Activated naive CD4-positive, alpha-beta T cell treated with anti-CD3 and anti-CD28 coated beads, Interleukin-2, amount 50 U/mL, for 72 hours (primary cell): ENCODE measurements at regions not wholly inside any gene's neighbourhood (a gene's known extent, or its start where the extent isn't known, plus 50 kb on each side); places are given as distances from the start of the nearest gene placed in this dataset.
"Not testable (repeated sequence)": the region's sequence is repeated elsewhere in the genome, so short reads cannot be mapped to it uniquely, and the experiment has no call there.

ENCODE experiments used
- ATAC-seq, 2 donors: fragments of 150-1000 bp; cut with Tn5 transposase; 2 replicates each; pipeline ENCODE4 v1.10.0; 2021; ENCODE audit warnings: mild to moderate bottlenecking in 2 of 2, moderate library complexity in 2 of 2
- DNase-seq, 2 donors: peaks; one replicate each; pipeline ENCODE4 v3.0.0; 2021 to 2022; ENCODE audit warnings: low spot score in 2 of 2
- H3K27ac Mint-ChIP-seq, 2 donors: one replicate each; pipeline ENCODE4 v1.8.0; 2022; ENCODE audit warnings: mild to moderate bottlenecking in 2 of 2, mixed read lengths in 2 of 2
- H3K36me3 Mint-ChIP-seq, 2 donors: one replicate each; pipeline ENCODE4 v1.8.0; 2022; ENCODE audit warnings: mixed read lengths in 2 of 2
- H3K9me3 Mint-ChIP-seq, 2 donors: one replicate each; pipeline ENCODE4 v1.8.0; 2022; ENCODE audit warnings: mixed read lengths in 2 of 2

DNA sequence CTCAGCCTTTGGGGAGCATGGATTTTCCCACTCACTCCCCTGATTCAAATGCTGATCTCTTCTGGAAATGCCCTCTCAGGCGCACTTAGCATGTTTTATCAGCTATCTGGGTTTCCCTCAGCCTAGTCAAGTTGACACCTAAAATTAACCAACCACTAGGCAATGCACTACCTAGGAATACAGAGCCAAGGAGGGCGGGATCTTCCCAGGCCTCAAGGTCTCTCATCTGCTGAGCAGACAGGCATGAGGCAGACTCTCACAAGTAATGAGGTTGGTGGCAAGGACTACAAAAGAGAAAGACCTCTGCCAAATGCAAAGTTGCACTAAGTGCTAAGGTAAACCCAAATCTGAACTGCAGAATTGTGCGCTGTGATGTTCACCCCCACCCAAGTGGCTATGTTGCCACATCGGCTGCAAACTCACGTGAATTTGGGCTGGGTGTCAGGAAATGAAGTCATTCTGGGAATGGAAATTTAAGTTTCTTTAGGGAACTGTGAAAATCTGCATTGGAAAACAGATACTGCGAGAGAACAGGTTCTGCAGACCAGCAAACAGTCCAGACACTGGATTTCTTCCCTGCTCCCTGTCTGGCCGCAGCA is 332.9 kb downstream of the CACNA1B start:
- not testable (repeated sequence) for DNase-seq, H3K9me3 Mint-ChIP-seq, ATAC-seq, H3K27ac Mint-ChIP-seq, H3K36me3 Mint-ChIP-seq

DNA sequence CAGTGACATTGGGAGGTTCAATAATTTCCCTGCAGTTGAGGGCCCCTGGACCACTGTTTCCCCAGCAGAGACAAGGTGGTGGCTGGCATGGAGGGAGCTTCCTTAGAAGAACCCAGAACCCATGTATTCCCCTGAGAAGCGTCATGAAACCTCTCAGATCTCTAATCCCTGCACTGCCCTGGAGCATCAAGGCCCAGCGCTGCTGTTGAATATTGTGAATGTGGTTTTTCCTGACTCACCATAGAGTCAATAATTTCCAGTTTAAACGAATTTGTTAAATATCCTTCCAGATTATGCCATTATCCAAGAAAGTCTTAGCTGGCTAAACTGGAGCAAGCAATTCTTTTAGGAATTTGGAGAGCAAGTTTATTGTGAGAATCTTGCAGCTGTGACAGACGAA is 333.5 kb downstream of the CACNA1B start:
- H3K36me3 Mint-ChIP-seq = not testable (repeated sequence)

DNA sequence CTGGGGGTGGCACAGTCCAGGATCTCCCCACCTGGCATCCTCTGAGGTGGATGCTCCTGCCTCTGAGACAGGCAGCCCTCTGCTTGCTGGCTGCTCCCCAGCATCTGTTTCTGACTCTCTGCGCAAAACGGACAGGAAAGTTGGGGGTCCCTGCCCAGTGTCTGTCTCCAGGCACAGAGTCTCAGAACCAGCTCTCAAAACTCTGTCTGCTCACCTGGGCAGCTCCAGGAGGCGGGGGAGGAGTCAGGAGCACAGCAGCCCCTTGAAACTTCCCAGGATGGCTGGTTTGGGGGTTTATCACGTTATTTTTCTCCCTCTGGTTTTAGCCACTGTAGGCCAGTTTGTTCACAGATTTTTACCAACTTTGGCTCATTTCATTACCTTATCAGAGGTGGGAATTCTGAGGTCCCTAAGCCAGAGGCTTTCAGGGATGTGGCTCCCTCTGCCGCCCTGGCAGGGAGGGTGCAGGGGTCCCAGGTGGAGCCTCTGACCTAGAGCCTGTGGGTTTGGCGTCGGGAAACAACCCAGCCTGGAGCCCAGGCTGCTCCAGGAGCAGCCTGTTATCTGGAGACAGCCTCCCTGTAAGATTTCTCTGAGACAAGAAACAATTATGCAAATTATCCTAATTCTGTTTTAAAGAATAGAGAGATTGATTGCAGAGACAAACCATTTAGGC is 334.1 kb downstream of the CACNA1B start:
- not testable (repeated sequence) for DNase-seq

More for the DNA sequence above, 333.5 kb downstream of the CACNA1B start:
- H3K9me3 Mint-ChIP-seq, H3K27ac Mint-ChIP-seq, DNase-seq, ATAC-seq: not testable (repeated sequence)

DNA sequence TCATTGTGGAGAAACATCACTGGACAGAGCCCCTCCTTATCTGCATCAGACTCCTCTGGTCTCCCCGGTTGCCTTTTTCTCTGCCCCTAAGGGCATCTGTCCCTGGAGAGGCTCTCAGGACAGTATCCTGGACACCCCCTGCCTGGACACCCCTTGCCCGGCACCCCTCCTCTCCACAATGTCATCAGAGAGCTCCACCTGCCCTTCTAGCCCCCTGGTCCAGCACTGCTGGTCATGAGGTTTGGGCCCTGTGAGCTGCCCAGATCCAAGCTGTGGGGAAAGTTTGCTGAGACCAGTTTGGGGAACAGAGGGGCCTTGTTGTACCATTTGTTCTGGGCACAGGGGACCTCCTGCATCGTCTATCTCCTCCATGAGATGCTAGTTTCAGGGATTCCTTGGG is 335.2 kb downstream of the CACNA1B start:
- ATAC-seq, H3K9me3 Mint-ChIP-seq, H3K27ac Mint-ChIP-seq, H3K36me3 Mint-ChIP-seq, DNase-seq: not testable (repeated sequence)

More for the DNA sequence above, 334.1 kb downstream of the CACNA1B start:
- H3K36me3 Mint-ChIP-seq, H3K9me3 Mint-ChIP-seq, ATAC-seq, H3K27ac Mint-ChIP-seq: not testable (repeated sequence)

DNA sequence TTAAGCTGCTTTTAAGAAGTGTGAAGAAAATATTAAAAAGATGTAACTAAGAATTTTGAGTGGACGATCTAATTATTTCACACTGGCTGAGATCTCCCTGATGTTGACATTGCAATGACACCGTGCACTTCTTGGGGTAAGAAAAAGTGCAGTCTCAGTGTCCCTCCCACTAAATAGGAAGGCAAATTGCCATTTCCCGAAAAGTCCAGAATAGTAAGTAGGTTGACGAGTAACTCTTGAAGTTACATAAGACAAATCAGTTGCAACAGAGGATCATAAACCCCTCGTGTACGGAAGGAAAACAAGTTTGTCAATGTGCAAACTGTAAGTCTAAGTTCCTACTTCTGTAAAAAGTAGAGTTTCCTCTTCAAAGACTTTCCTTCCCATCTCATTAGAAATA is 336.2 kb downstream of the CACNA1B start:
- not testable (repeated sequence) for DNase-seq, ATAC-seq, H3K36me3 Mint-ChIP-seq, H3K9me3 Mint-ChIP-seq, H3K27ac Mint-ChIP-seq

DNA sequence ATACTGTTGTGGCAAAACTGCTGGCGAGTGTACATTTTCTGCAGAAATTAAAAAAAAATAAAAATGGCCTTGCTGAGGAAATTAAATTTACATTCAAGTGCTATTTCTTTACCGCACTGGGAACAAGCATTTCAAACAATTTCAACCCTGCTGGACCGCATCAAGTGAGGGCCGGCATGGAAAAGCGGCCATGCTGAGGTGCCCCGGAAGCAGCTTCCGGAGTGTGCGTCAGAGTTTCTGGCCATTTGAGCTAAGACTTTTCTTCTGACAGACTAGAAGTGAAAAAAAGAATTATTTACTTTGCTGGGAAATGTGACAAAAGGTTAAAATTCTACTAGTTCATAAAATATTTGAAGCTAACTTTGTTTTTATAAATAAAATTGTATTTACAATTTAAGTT is 337.0 kb downstream of the CACNA1B start:
- DNase-seq, H3K36me3 Mint-ChIP-seq, H3K27ac Mint-ChIP-seq, ATAC-seq, H3K9me3 Mint-ChIP-seq: not testable (repeated sequence)

DNA sequence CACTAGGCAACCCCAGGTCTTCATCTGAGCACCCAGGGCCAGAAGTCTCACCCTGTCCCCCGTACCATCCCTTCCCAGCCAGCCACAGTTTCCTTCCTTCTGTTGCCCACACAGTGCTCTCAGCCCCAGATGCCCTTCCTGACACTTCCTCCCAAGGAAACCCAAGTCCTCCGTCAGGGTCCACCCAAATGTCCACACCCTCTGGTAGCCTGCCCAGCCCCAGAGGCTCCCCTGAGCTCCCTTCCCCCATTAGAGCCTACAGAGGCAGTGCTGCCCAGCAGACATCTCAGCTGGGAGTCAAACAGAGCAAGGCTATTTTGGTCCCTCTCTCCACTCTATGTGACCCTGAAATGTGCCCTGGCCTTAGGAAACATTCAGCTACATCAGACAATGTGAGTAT is 338.0 kb downstream of the CACNA1B start:
- ATAC-seq, DNase-seq, H3K9me3 Mint-ChIP-seq, H3K27ac Mint-ChIP-seq, H3K36me3 Mint-ChIP-seq: not testable (repeated sequence)

DNA sequence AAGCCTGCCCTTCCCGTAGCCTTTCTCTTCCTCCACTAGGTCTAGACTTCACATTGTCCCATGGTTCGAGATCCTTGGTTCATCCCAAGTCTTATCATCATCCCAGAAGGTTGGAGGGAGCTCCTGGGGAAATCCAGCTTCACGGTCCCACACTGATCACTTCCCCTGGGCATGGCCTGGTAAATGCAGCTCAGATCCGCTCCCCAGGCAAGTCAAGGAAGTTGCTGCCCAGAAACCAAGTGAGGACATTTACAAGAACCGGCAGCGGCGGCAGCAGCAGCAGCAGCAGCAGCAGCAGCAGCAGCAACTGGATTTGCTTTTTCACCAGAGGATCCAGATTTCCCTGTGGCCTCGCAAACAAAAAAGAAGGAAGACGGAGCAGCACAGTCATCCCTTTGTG is 339.2 kb downstream of the CACNA1B start:
- H3K36me3 Mint-ChIP-seq = not testable (repeated sequence)

DNA sequence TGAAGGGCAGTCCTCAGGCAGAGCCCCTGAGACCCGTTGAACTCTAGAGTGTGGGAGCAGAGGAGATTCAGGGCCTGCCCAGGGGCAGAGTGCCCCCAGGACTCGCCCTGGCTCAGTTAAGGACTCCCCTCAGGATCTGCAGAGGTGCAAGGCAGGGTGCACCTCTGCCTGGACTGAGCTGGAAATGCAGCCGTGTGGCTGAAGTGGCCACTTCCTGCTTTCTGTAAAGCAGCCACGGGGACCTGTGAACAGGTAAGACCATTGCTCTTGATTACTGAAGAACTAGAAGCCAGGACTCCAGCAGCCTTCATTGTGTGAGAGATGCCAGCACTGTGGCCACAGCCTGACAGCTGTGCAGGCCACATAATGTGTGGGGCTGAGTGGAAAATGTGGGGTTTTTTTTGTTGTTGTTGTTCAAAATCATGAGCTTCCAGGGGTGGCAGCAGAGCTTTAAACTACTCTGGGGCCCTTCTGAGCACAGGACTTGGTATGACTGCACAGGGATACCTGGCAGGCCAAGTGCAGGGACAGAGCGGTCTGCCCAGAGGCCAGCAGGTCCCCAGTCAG is 339.8 kb downstream of the CACNA1B start:
- not testable (repeated sequence) for ATAC-seq, H3K36me3 Mint-ChIP-seq, DNase-seq

More for the DNA sequence above, 339.2 kb downstream of the CACNA1B start:
- not testable (repeated sequence) for H3K9me3 Mint-ChIP-seq, ATAC-seq, DNase-seq, H3K27ac Mint-ChIP-seq

DNA sequence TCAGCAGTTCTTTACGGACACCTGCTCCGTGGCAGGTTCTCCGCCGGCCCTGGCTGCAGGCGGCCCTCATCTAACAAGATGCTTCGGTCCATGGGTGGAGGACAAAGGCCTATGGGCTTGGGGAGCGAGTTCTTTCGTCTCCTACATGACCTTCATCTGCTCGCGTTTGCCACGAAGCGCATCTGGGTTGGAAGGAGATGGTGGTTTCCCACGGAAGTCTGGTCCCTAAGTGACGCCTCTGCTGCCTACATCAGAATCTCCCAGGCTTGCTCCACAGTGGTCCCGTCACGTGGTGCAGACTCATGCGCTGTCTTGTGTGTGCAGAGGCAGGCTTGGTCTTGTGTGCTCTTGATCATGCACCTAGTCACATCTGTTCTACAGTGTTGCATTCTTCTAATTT is 341.7 kb downstream of the CACNA1B start:
- not testable (repeated sequence) for H3K27ac Mint-ChIP-seq, H3K36me3 Mint-ChIP-seq, DNase-seq, H3K9me3 Mint-ChIP-seq, ATAC-seq

More for the DNA sequence above, 339.8 kb downstream of the CACNA1B start:
- not testable (repeated sequence) for H3K9me3 Mint-ChIP-seq, H3K27ac Mint-ChIP-seq

DNA sequence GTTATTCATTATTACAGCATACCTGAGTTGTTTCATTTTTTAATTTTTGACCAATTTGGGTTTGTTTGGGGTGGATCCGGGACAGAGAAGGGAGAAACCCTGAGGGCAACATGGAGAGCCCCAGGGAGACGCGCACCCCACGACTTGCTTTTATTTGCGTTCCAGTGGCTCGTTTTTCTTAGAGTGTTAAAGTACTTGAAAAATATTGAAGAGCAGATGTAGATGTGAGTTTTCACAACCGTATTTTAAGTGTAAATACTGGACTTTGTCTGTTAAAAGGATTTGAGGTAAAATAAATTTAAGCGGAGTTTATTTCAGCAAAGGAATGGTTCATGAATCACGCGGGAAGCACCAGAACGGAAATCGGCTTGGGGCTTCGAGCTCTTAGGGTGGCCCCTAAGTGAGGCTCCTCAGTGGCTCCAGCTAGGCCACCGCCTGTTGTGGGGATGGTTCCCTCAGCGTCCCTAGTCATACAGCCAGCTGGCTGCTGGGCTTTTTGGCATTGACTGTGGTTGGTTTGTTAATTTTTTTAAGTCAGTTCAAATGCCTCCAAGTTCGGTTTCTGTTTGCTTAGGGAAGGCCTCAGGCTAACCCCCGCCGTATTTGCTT is 344.0 kb downstream of the CACNA1B start:
- H3K27ac Mint-ChIP-seq, DNase-seq, ATAC-seq, H3K36me3 Mint-ChIP-seq, H3K9me3 Mint-ChIP-seq: not testable (repeated sequence)

DNA sequence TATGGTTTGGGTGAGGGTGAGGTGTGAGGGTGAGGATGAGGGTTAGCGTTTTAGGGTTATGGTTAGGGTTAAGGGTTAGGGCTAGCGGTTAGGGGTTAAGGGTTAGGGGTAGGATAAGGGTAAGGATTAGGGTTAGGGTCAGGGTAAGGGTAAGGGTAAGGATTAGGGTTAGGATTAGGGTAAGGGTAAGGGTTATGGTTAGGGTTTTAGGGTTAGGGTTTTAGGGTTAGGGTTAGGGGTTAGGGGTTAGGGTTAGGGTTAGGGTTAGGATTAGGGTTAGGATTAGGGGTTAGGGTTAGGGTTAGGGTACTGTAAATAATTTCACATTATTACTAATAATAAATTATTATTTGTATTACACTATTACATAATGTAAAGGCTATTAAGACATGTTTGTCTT is 359.5 kb downstream of the CACNA1B start:
- not testable (repeated sequence) for DNase-seq, H3K9me3 Mint-ChIP-seq, H3K27ac Mint-ChIP-seq, H3K36me3 Mint-ChIP-seq, ATAC-seq

DNA sequence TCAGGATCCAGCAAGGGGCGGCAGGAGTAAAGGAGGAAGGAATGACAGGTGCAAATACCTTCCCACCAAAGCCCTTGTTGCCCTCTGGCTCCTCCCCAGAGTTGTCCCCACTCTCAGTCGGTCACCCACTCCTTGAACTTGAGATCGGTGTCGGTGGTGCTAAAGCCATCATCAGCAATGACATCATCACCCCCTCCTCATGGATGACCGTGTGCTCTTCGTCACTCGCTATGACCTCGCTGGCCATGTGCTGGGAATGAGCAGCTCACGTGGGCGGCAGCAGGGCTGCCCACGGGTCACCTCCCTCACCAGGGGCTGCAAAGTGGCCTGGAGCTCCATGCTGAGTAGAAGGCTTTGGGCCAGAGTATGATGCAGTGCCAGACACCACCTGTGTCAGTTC is 405.3 kb downstream of the CACNA1B start:
- ATAC-seq, H3K36me3 Mint-ChIP-seq, H3K9me3 Mint-ChIP-seq, DNase-seq, H3K27ac Mint-ChIP-seq: not testable (repeated sequence)
